Posterior vena cava (tissue), 2 donors: ENCODE measurements at regions not wholly inside any gene's neighbourhood (a gene's known extent, or its start where the extent isn't known, plus 50 kb on each side); places are given as distances from the start of the nearest gene placed in this dataset.

Experiments
- DNase-seq: peaks from one replicate; pipeline ENCODE4 v3.0.0-alpha.2; 2020; ENCODE audit warnings: low spot score
- intact Hi-C, 2 donors: fragments of 100-400 bp; cut with DNase I; formaldehyde crosslinking; loops; one replicate each; pipeline versions ENCODE4 v1.14.1 to v1.14.2; 2022 to 2023
- donor health status: DM: yes; HTN: yes; CAD: no.
- donor health status: DM: yes; HTN: yes; CAD: no.

- no peak for DNase-seq
- intact Hi-C loops: no loop called here
Measured at GRCh38 chr1:37298769-37299168, 175.6 kb upstream of the ZC3H12A start.

GRCh38 chr1:37299216-37299615, 175.2 kb upstream of the ZC3H12A start:
- no peak for DNase-seq
- intact Hi-C loops: no loop called here

- intact Hi-C loops: no loop called here
Measured at GRCh38 chr1:37303884-37304574, 170.4 kb upstream of the ZC3H12A start.

DNA sequence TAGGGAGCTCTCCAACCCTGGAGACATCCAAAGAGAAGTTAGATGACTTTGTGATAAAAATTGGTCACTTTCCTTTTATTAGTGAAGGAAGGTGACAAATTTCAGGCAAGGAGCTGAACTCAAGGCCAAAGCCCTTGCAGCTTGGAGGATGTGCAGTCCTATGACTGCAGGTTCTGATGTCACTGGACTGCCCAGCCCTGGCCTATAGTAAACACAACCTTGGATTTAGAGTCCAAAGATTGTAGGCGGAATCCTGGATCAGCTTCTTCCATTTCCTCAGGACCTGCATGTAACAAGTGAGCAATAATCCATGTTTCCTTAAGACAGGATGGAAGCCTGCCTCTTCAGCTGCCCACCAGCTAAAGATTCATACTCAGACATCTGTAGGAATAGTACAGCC, 169.3 kb upstream of the ZC3H12A start:
- intact Hi-C loops: no loop called here
- peak; percentile 3 for DNase-seq

More at GRCh38 chr1:37303884-37304574, 170.4 kb upstream of the ZC3H12A start:
- DNase-seq: no peak

GRCh38 chr1:37305841-37306240, 168.5 kb upstream of the ZC3H12A start:
- intact Hi-C loops: no loop called here
- DNase-seq: peak; percentile 58

DNA sequence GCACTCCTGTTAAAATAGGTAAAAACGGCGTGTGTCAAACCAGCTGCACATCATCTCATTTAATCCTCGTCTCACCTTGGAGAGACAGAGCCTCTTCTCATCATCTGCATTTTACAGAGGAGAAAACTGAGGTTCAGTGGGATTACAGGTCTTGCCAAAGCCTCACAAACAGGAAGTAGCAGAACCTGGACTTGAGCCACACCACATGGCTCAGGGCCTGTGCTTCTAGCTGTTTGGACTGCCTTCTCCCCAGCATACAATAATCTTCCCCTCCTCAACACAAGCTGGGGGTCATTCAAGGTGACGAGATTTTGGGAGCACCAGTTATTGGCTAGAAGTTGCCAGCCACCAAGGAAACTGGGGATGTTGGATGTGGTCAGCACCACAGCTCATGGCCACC, 167.9 kb upstream of the ZC3H12A start:
- intact Hi-C loops: no loop called here
- peak; percentile 20 for DNase-seq

- intact Hi-C loops: no loop called here
- DNase-seq: peak; percentile 70
Measured at GRCh38 chr1:37306871-37307270, 167.5 kb upstream of the ZC3H12A start.

DNA sequence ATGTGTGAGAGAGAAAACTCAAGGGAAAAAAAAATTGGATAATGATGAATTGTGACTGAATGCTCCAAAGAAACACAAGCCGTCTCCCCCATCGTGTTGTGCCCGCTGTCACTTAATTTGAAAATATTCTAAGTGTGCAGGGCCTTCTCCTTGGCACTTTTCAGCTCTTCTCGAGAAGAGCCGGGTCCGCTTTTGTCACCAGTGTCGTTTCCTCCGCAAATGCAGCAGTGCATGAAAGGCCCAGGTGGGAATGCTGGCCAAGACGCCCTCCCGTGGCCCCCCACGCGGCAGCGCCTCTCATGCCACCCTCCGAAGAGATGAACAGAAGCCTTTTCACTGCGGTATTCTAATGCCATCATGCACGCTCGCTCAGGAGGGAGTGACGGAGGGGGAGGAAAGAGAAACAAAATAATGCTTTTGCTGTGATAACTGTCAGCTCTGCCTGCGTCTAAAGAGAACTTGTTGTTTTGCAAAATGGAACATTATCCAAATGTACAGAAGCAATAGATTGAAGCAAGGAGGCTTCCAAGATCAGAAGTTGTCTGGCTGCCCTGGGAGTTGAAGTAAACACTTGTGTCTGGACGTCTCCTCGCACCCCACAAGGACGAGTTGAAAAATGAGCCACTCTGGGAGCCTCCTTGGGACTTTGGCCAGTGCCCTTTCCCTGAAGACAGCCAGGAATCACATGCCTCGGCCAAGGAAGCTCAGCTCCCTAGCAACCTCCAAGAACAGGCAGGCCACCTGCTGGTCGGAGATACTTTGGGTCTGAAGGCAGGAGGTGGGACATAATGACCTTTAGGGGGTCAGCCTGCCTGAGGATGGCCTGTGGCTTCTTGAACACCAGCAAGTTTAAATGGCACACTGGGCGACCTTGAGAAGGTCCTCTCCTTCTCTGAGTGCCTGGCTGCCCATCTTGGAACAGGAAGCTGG, 166.1 kb upstream of the ZC3H12A start:
- peak; percentile 66 for DNase-seq
- intact Hi-C loops: no loop called here

GRCh38 chr1:37309574-37309973, 164.8 kb upstream of the ZC3H12A start:
- intact Hi-C loops: no loop called here

DNA sequence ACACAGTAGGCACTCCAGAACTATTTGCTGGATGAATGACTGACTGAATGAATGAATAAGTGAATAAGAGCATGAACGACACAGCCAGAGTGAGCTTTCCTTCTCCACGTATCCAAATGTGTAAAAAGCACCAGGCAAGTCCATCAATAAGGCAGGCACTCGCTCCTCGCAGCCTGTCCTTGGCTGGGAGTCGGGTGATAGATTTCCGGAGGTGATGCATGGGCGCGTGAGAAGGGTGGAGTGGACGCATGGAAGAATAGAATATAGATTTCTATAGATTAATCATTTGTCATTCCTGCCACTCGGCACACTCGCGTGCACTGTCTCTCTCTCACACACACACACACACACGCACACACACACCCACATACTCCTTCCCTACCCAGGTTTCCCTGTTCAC, 164.3 kb upstream of the ZC3H12A start:
- intact Hi-C loops: no loop called here
- no peak for DNase-seq

More at GRCh38 chr1:37309574-37309973, 164.8 kb upstream of the ZC3H12A start:
- DNase-seq: peak; percentile 19

GRCh38 chr1:37315371-37315846, 159.0 kb upstream of the ZC3H12A start:
- intact Hi-C loops: no loop called here
- no peak for DNase-seq

GRCh38 chr1:37317870-37318467, 156.4 kb upstream of the ZC3H12A start:
- DNase-seq: peak; percentile 58
- intact Hi-C loops: no loop called here

GRCh38 chr1:37318490-37318889, 155.9 kb upstream of the ZC3H12A start:
- no peak for DNase-seq
- intact Hi-C loops: no loop called here

DNA sequence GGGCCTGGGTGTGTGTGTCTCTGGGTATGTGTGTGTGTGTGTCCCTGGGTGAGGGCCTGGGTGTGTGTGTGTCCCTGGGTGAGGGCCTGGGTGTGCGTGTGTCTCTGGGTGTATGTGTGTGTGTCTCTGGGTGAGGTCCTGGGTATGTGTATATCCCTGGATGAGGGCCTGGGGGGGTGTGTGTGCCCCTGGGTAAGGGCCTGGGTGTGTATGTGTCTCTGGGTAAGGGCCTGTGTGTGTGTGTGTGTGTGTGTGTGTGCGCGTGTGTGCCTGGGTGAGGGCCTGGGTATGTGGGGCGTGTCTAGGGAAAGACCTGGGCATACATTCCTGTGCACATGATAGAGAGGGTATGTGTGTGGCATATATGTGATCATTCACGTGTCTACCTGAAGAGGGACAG, 155.1 kb upstream of the ZC3H12A start:
- DNase-seq: peak; percentile 8
- intact Hi-C loops: no loop called here

GRCh38 chr1:37323486-37324377, 150.6 kb upstream of the ZC3H12A start:
- DNase-seq: no peak
- intact Hi-C loops: no loop called here

DNA sequence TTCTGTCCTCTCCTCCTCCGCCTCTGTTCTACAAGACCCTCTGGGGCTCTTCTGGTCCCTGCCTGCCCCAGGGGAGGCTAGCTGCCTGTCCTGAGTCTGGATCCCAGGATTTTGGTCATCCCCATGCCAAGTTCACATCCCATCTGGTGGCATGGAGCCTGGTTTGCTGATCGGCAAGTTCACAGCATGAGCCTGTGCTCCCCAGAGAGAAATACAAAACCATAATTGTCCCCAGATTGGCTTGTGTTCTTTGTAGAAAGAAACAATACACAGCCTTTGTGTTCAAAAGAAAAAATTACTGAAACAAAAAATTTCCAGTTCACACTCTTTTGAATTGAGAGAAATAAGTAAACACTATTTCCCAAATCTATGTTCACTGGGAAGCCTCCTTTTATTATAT, 149.4 kb upstream of the ZC3H12A start:
- DNase-seq: no peak

GRCh38 chr1:37325509-37326437, 148.6 kb upstream of the ZC3H12A start:
- DNase-seq: peak; percentile 1
- intact Hi-C loops: no loop called here

More for the DNA sequence above, 149.4 kb upstream of the ZC3H12A start:
- intact Hi-C loops: no loop called here

- intact Hi-C loops: no loop called here
- DNase-seq: no peak
Measured at GRCh38 chr1:37332126-37332525, 142.3 kb upstream of the ZC3H12A start.
